ENCODE measurements at regions not wholly inside any gene's neighbourhood (a gene's known extent, or its start where the extent isn't known, plus 50 kb on each side); places are given as distances from the start of the nearest gene placed in this dataset.
"Not testable (repeated sequence)": the region's sequence is repeated elsewhere in the genome, so short reads cannot be mapped to it uniquely, and the experiment has no call there.

GRCh38 chr10:27380929-27381358 is 123.2 kb upstream of the RAB18 start:
- H3K36me3 ChIP-seq (ENCODE audit: control insufficient read depth, insufficient read depth, low read length), result no peaks in the 10 kb centered on the region
- no peak overlapping the region for H3K4me3 ChIP-seq (ENCODE audit: low read depth in 2 of 2, low read length in 2 of 2)
- ChIA-PET POLR2A (no interaction called here), CTCF (interaction anchor here (0.6 kb wide), 1 partner anchor 10 kb away, joined by 8 read pairs; no protein-coding TSS in a partner anchor)
- in situ Hi-C loops (cut with HindIII; ENCODE audit: low pct_unique_long_range_greater_than_20kb, low sequenced_read_pairs) (no loop called here), intact Hi-C loops (cut with micrococcal nuclease; ENCODE audit: unreplicated experiment) (no loop called here)
- peaks cover 7% of the 10 kb centered on the region for H3K4me1 ChIP-seq (ENCODE audit: control insufficient read depth, insufficient read depth, low read length)
- TF ChIP-seq TCF7L2 (IDR thresholded peaks at IDR 0.05; ENCODE audit: low read depth, low read length), result no peak
- TF ChIP-seq, protein P1, sequence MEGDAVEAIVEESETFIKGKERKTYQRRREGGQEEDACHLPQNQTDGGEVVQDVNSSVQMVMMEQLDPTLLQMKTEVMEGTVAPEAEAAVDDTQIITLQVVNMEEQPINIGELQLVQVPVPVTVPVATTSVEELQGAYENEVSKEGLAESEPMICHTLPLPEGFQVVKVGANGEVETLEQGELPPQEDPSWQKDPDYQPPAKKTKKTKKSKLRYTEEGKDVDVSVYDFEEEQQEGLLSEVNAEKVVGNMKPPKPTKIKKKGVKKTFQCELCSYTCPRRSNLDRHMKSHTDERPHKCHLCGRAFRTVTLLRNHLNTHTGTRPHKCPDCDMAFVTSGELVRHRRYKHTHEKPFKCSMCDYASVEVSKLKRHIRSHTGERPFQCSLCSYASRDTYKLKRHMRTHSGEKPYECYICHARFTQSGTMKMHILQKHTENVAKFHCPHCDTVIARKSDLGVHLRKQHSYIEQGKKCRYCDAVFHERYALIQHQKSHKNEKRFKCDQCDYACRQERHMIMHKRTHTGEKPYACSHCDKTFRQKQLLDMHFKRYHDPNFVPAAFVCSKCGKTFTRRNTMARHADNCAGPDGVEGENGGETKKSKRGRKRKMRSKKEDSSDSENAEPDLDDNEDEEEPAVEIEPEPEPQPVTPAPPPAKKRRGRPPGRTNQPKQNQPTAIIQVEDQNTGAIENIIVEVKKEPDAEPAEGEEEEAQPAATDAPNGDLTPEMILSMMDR (IDR thresholded peaks at IDR 0.05), result no peak
- no peak for TF ChIP-seq POLR2AphosphoS5 (IDR thresholded peaks at IDR 0.05; ENCODE audit: low read depth, low read length)
- TF ChIP-seq REST (IDR thresholded peaks at IDR 0.05; ENCODE audit: insufficient read depth in 1 of 2, low read depth in 2 of 2, low read length in 1 of 2), result no peak
- TF ChIP-seq SIN3A (IDR thresholded peaks at IDR 0.05; ENCODE audit: borderline replicate concordance, insufficient read depth, low read depth, low read length), result no peak
- H3K9me3 ChIP-seq (ENCODE audit: control insufficient read depth, insufficient read depth, low read depth, low read length), result no peaks in the 10 kb centered on the region
- H3K27me3 ChIP-seq (ENCODE audit: control insufficient read depth, insufficient read depth, low read length), result no peaks in the 10 kb centered on the region
- no peak overlapping the region for H3K27ac ChIP-seq (ENCODE audit: low read length)
- no peak for DNase-seq (ENCODE audit: low read depth, low spot score)
- no peak for ATAC-seq
- BruUV-seq (replicated peaks), result no TSS peak

GRCh38 chr10:27379041-27379440 is 125.1 kb upstream of the RAB18 start:
- H3K27ac ChIP-seq (ENCODE audit: low read length); H3K4me3 ChIP-seq (ENCODE audit: low read depth in 2 of 2, low read length in 2 of 2); ATAC-seq; H3K36me3 ChIP-seq (ENCODE audit: control insufficient read depth, insufficient read depth, low read length); DNase-seq (ENCODE audit: low read depth, low spot score); CTCF ChIA-PET; H3K27me3 ChIP-seq (ENCODE audit: control insufficient read depth, insufficient read depth, low read length); BruUV-seq (replicated peaks); H3K9me3 ChIP-seq (ENCODE audit: control insufficient read depth, insufficient read depth, low read depth, low read length); H3K4me1 ChIP-seq (ENCODE audit: control insufficient read depth, insufficient read depth, low read length); intact Hi-C loops (cut with micrococcal nuclease; ENCODE audit: unreplicated experiment); in situ Hi-C loops (cut with HindIII; ENCODE audit: low pct_unique_long_range_greater_than_20kb, low sequenced_read_pairs); POLR2A ChIA-PET: not testable (repeated sequence)

DNA sequence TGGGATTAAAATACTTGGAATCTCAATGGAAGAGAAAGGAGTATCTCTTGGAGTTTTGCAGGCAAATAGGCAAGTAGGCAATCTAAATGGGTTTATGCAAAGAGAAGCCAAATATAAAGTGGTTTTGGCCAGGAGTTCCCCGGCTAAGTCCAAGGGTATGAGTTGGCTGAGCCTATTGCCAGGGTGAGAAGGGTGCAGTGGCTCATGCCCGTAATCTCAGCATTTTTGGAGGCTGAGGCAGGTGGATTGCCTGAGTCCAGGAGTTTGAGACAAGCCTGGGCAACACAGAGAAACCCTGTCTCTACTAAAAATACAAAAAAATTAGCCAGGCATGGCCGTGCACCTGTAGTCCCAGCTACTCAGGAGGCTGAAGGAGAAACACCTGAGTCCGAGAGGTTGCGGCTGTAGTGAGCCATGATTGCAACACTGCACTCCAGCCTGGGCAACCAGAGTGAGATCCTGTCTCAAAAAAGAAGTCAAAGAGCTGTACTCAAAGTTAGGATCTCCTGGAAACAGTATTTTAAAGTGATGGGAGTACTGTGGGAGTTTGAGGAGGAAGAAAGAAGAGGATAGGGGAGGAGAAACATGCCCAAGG is 130.4 kb upstream of the RAB18 start:
- Histone ChIP-seq H3K4me3 (ENCODE audit: low read depth in 2 of 2, low read length in 2 of 2) (no peak overlapping the region), H3K36me3 (ENCODE audit: control insufficient read depth, insufficient read depth, low read length) (no peaks in the 10 kb centered on the region), H3K4me1 (ENCODE audit: control insufficient read depth, insufficient read depth, low read length) (no peaks in the 10 kb centered on the region), H3K27me3 (ENCODE audit: control insufficient read depth, insufficient read depth, low read length) (no peaks in the 10 kb centered on the region), H3K27ac (ENCODE audit: low read length) (no peak overlapping the region), H3K9me3 (ENCODE audit: control insufficient read depth, insufficient read depth, low read depth, low read length) (no peaks in the 10 kb centered on the region)
- intact Hi-C loops (cut with micrococcal nuclease; ENCODE audit: unreplicated experiment), result no loop called here
- CTCF ChIA-PET, result no interaction called here
- in situ Hi-C loops (cut with HindIII; ENCODE audit: low pct_unique_long_range_greater_than_20kb, low sequenced_read_pairs), result no loop called here
- ATAC-seq, result no peak
- no peak for DNase-seq (ENCODE audit: low read depth, low spot score)
- no TSS peak for BruUV-seq (replicated peaks)
- POLR2A ChIA-PET, result interaction anchor here (0.5 kb wide), 1 partner anchor 186 kb away, joined by 4 read pairs; no protein-coding TSS in a partner anchor
- no peak for TF ChIP-seq POLR2AphosphoS5 (IDR thresholded peaks at IDR 0.05; ENCODE audit: low read depth, low read length)
- no peak for TF ChIP-seq TCF7L2 (IDR thresholded peaks at IDR 0.05; ENCODE audit: low read depth, low read length)
- TF ChIP-seq, protein P1 (IDR thresholded peaks at IDR 0.05), result no peak
- no peak for TF ChIP-seq REST (IDR thresholded peaks at IDR 0.05; ENCODE audit: insufficient read depth in 1 of 2, low read depth in 2 of 2, low read length in 1 of 2)
- TF ChIP-seq SIN3A (IDR thresholded peaks at IDR 0.05; ENCODE audit: borderline replicate concordance, insufficient read depth, low read depth, low read length), result no peak
